Loucy (cell line): ENCODE measurements at regions not wholly inside any gene's neighbourhood (a gene's known extent, or its start where the extent isn't known, plus 50 kb on each side); places are given as distances from the start of the nearest gene placed in this dataset.

ENCODE experiments used
- EZH2phosphoT487 ChIP-seq: fragments of 200-600 bp; IDR thresholded peaks from 2 replicates; pipeline ENCODE4 v1.6.1; 2018; ENCODE audit warnings: antibody characterized with exemption, mild to moderate bottlenecking, moderate library complexity, borderline replicate concordance
- TF ChIP-seq, protein P1 (sequence below): fragments of 200-600 bp; sonication (generic); conservative IDR thresholded peaks from 2 replicates; pipeline ENCODE4 v1.5.1; 2014; ENCODE audit warnings: mild to moderate bottlenecking, antibody characterized with exemption, low read length

DNA sequence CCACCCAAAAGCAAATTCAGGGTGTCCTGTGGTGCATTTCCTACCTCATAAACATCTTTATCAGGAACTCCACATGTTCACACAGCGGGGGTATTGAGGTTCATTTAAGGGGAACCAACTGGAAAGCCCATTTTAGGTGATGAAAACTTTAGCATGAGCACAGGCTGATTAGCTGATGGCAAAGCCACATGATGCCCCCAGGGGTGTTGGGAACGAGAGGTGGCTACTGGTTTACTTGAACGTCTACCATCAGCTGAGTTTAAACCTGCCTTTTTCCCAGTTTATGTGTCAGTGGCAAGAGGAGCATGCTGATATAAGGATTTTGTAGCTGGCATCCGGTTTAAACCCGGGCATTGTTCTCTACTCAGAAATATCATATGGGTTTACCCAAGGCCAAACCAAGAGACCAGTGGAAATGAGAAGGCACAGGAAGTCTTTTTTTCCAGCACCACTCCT, 54.5 kb upstream of the UPP2 start:
- TF ChIP-seq, protein P1, sequence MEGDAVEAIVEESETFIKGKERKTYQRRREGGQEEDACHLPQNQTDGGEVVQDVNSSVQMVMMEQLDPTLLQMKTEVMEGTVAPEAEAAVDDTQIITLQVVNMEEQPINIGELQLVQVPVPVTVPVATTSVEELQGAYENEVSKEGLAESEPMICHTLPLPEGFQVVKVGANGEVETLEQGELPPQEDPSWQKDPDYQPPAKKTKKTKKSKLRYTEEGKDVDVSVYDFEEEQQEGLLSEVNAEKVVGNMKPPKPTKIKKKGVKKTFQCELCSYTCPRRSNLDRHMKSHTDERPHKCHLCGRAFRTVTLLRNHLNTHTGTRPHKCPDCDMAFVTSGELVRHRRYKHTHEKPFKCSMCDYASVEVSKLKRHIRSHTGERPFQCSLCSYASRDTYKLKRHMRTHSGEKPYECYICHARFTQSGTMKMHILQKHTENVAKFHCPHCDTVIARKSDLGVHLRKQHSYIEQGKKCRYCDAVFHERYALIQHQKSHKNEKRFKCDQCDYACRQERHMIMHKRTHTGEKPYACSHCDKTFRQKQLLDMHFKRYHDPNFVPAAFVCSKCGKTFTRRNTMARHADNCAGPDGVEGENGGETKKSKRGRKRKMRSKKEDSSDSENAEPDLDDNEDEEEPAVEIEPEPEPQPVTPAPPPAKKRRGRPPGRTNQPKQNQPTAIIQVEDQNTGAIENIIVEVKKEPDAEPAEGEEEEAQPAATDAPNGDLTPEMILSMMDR: no peak
- TF ChIP-seq EZH2phosphoT487: no peak
